GM23338 (cell line): ENCODE measurements at regions not wholly inside any gene's neighbourhood (a gene's known extent, or its start where the extent isn't known, plus 50 kb on each side); places are given as distances from the start of the nearest gene placed in this dataset.

Experiments
- ATAC-seq: fragments of 200-7000 bp; cut with Tn5 transposase; 3 replicates; pipeline ENCODE4 v1.9.1; 2020
- DNase-seq: peaks from one replicate; pipeline ENCODE4 v3.0.0-alpha.2; 2015; ENCODE audit warnings: low spot score
- H2AFZ ChIP-seq: fragments of 200-600 bp; sonication (generic); 2 replicates; pipeline ENCODE4 v1.8.0; 2016; ENCODE audit warnings: antibody characterized with exemption, mild to moderate bottlenecking, moderate library complexity
- H3F3A ChIP-seq: fragments of 200-600 bp; sonication (generic); replicated peaks from 2 replicates; pipeline ENCODE4 v1.8.0; 2017; ENCODE audit warnings: antibody characterized with exemption, mixed run types, low read depth
- H3K27ac ChIP-seq: fragments of 200-600 bp; sonication (generic); 2 replicates; pipeline ENCODE4 v1.6.1; 2016; ENCODE audit warnings: low read depth
- H3K27me3 ChIP-seq: fragments of 200-600 bp; sonication (generic); 2 replicates; pipeline ENCODE4 v1.8.0; 2016; ENCODE audit warnings: mild to moderate bottlenecking, mixed run types, moderate library complexity; ENCODE audit not compliant: insufficient read depth
- H3K36me3 ChIP-seq: fragments of 200-600 bp; sonication (generic); 2 replicates; pipeline ENCODE4 v1.8.0; 2016; ENCODE audit warnings: mild to moderate bottlenecking; ENCODE audit not compliant: insufficient read depth
- H3K4me1 ChIP-seq: fragments of 200-600 bp; sonication (generic); 2 replicates; pipeline ENCODE4 v1.8.0; 2016; ENCODE audit warnings: mild to moderate bottlenecking, moderate library complexity; ENCODE audit not compliant: insufficient read depth
- H3K4me2 ChIP-seq: fragments of 200-600 bp; sonication (generic); 2 replicates; pipeline ENCODE4 v1.7.1; 2017; ENCODE audit warnings: mixed run types
- H3K4me3 ChIP-seq: fragments of 200-600 bp; sonication (generic); 2 replicates; pipeline ENCODE4 v1.6.1; 2016; ENCODE audit warnings: mixed run types
- H3K79me2 ChIP-seq: fragments of 200-600 bp; sonication (generic); replicated peaks from 2 replicates; pipeline ENCODE4 v1.8.0; 2017; ENCODE audit warnings: mild to moderate bottlenecking; ENCODE audit not compliant: insufficient read depth
- H3K9me2 ChIP-seq: fragments of 200-600 bp; sonication (generic); 2 replicates; pipeline ENCODE4 v1.8.0; 2017; ENCODE audit not compliant: insufficient read depth
- H4K20me1 ChIP-seq: fragments of 200-600 bp; sonication (generic); replicated peaks from 2 replicates; pipeline ENCODE4 v1.8.0; 2017; ENCODE audit warnings: mild to moderate bottlenecking; ENCODE audit not compliant: insufficient read depth
- H3K27ac Mint-ChIP-seq: 2 replicates; pipeline ENCODE4 v1.8.0; 2020; ENCODE audit warnings: inconsistent platforms, mild to moderate bottlenecking, moderate library complexity, mixed read lengths
- H3K27me3 Mint-ChIP-seq: 3 replicates; pipeline ENCODE4 v1.8.0; 2022; ENCODE audit warnings: low read depth, mild to moderate bottlenecking, moderate library complexity, mixed read lengths, inconsistent platforms; ENCODE audit not compliant: insufficient read depth, poor library complexity
- H3K36me3 Mint-ChIP-seq: 3 replicates; pipeline ENCODE4 v1.8.0; 2021; ENCODE audit warnings: low read depth, mild to moderate bottlenecking, inconsistent platforms, moderate library complexity, mixed read lengths
- H3K4me1 Mint-ChIP-seq: 3 replicates; pipeline ENCODE4 v1.8.0; 2020; ENCODE audit warnings: mild to moderate bottlenecking, inconsistent platforms, mixed read lengths
- H3K4me3 Mint-ChIP-seq: 3 replicates; pipeline ENCODE4 v1.8.0; 2021; ENCODE audit warnings: moderate library complexity, mild to moderate bottlenecking, inconsistent platforms, mixed read lengths
- H3K9me3 Mint-ChIP-seq: 3 replicates; pipeline ENCODE4 v1.8.0; 2020; ENCODE audit warnings: moderate library complexity, mild to moderate bottlenecking, inconsistent platforms, mixed read lengths
- CREB1 ChIP-seq: fragments of 250-450 bp; sonication (Bioruptor Pico); IDR thresholded peaks from 2 replicates; pipeline ENCODE4 v1.5.0; 2020; ENCODE audit warnings: low read depth, mild to moderate bottlenecking, moderate library complexity
- EZH2 ChIP-seq: fragments of 200-600 bp; sonication (generic); IDR thresholded peaks from one replicate; pipeline ENCODE4 v1.8.0; 2017; ENCODE audit warnings: antibody characterized with exemption, mild to moderate bottlenecking, low read depth; ENCODE audit not compliant: unreplicated experiment
- JUNB ChIP-seq: IDR thresholded peaks from one replicate; pipeline ENCODE4 v1.6.1; 2016; ENCODE audit warnings: antibody characterized with exemption; ENCODE audit not compliant: unreplicated experiment
- NANOG ChIP-seq: IDR thresholded peaks from 2 replicates; pipeline ENCODE4 v1.6.1; 2016; ENCODE audit warnings: antibody characterized with exemption, borderline replicate concordance
- POLR2AphosphoS5 ChIP-seq: IDR thresholded peaks from 2 replicates; pipeline ENCODE4 v1.6.1; 2016; ENCODE audit warnings: antibody characterized with exemption, low read depth
- ZNF331 ChIP-seq: fragments of 250-450 bp; sonication (Bioruptor Pico); IDR thresholded peaks from 2 replicates; pipeline ENCODE4 v1.5.0; 2020; ENCODE audit warnings: low read depth, mild to moderate bottlenecking, moderate library complexity
- TF ChIP-seq, protein P1 (sequence below): IDR thresholded peaks from 2 replicates; pipeline ENCODE4 v1.6.1; 2016; ENCODE audit warnings: antibody characterized with exemption
- TF ChIP-seq, protein P2 (sequence below), 2 experiments: fragments of 200-600 bp in 1 of 2; sonication (generic) in 1 of 2; conservative IDR thresholded peaks; 2 replicates each; pipeline versions ENCODE4 v1.5.1 to v1.6.1; 2016 to 2017; ENCODE audit warnings: antibody characterized with exemption in 2 of 2, low read depth in 2 of 2, mild to moderate bottlenecking in 2 of 2, moderate library complexity in 1 of 2
- TF ChIP-seq, protein P3 (sequence below): IDR thresholded peaks from one replicate; pipeline ENCODE4 v1.6.1; 2018; ENCODE audit warnings: antibody characterized with exemption; ENCODE audit not compliant: unreplicated experiment
- TF ChIP-seq, protein P4 (sequence below): fragments of 250-450 bp; sonication (Bioruptor Pico); IDR thresholded peaks from 2 replicates; pipeline ENCODE4 v1.5.0; 2020; ENCODE audit warnings: mild to moderate bottlenecking, moderate library complexity

DNA sequence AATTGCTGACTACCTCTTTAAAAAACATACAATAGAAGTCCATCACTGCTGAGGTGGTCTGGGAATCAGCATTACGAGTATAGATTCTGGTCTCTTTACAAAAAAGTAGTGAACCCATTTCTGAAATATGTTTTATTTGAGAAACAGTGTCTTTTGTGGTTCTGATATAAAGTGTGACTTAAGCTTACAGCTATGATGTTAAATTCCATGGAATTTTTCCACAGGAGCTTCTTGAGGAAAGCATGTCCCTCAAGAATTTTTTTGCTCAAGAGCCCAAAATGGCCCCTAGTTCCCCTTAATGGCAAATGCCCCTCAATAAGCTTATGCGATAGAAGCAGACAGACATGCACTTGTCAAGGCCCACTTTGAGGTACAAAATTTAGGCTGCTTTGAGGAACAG, 265.7 kb downstream of the FAM170A start (continued):
- TF ChIP-seq, protein P1, sequence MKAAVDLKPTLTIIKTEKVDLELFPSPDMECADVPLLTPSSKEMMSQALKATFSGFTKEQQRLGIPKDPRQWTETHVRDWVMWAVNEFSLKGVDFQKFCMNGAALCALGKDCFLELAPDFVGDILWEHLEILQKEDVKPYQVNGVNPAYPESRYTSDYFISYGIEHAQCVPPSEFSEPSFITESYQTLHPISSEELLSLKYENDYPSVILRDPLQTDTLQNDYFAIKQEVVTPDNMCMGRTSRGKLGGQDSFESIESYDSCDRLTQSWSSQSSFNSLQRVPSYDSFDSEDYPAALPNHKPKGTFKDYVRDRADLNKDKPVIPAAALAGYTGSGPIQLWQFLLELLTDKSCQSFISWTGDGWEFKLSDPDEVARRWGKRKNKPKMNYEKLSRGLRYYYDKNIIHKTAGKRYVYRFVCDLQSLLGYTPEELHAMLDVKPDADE = no peak
- TF ChIP-seq, protein P2, sequence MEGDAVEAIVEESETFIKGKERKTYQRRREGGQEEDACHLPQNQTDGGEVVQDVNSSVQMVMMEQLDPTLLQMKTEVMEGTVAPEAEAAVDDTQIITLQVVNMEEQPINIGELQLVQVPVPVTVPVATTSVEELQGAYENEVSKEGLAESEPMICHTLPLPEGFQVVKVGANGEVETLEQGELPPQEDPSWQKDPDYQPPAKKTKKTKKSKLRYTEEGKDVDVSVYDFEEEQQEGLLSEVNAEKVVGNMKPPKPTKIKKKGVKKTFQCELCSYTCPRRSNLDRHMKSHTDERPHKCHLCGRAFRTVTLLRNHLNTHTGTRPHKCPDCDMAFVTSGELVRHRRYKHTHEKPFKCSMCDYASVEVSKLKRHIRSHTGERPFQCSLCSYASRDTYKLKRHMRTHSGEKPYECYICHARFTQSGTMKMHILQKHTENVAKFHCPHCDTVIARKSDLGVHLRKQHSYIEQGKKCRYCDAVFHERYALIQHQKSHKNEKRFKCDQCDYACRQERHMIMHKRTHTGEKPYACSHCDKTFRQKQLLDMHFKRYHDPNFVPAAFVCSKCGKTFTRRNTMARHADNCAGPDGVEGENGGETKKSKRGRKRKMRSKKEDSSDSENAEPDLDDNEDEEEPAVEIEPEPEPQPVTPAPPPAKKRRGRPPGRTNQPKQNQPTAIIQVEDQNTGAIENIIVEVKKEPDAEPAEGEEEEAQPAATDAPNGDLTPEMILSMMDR (conservative IDR thresholded peaks at IDR 0.05; ENCODE audit: low read depth in 2 of 2) = no peak
- TF ChIP-seq JUNB (no peak), POLR2AphosphoS5 (no peak), NANOG (no peak), EZH2 (no peak), CREB1 (CRISPR knock-in tag) (no peak)
- TF ChIP-seq, protein P3, sequence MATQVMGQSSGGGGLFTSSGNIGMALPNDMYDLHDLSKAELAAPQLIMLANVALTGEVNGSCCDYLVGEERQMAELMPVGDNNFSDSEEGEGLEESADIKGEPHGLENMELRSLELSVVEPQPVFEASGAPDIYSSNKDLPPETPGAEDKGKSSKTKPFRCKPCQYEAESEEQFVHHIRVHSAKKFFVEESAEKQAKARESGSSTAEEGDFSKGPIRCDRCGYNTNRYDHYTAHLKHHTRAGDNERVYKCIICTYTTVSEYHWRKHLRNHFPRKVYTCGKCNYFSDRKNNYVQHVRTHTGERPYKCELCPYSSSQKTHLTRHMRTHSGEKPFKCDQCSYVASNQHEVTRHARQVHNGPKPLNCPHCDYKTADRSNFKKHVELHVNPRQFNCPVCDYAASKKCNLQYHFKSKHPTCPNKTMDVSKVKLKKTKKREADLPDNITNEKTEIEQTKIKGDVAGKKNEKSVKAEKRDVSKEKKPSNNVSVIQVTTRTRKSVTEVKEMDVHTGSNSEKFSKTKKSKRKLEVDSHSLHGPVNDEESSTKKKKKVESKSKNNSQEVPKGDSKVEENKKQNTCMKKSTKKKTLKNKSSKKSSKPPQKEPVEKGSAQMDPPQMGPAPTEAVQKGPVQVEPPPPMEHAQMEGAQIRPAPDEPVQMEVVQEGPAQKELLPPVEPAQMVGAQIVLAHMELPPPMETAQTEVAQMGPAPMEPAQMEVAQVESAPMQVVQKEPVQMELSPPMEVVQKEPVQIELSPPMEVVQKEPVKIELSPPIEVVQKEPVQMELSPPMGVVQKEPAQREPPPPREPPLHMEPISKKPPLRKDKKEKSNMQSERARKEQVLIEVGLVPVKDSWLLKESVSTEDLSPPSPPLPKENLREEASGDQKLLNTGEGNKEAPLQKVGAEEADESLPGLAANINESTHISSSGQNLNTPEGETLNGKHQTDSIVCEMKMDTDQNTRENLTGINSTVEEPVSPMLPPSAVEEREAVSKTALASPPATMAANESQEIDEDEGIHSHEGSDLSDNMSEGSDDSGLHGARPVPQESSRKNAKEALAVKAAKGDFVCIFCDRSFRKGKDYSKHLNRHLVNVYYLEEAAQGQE = no peak

DNA sequence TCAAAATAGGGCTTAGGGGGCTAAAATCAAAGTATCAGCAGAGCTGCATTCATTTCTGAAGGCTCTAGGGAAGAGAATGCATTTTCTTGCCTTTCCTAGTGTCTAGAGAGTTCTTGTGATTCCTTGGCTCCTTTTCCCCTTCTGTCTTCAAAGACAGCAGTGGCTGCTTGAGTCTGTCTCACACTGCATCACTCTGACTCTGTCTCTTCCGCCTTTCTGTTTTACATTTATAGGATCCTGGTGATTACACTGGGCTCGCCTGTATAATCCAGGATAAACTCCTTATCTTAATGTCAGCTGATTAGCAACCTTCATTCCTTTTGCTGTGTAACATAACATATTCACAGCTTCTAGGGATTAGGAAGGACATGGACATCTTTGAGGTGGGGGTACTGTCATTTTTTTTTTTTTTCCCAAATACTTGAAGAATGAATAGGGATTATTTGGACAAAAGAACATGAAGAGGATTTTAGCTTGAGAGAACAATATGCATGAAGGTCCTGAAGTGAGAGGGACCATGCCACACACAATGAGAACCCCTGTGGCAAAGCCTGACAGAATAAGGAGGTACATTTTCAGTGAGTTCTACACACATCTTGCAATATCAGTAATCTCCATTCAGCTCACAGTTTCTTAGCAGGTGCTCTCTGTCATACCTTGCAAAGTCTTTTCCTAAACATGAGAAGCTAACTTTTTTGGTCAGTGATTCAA, 267.6 kb downstream of the FAM170A start:
- Mint-ChIP-seq H3K4me3 (no peak overlapping the region), H3K4me1 (no peaks in the 10 kb centered on the region), H3K27ac (no peak overlapping the region), H3K36me3 (no peaks in the 10 kb centered on the region), H3K27me3 (no peaks in the 10 kb centered on the region), H3K9me3 (no peaks in the 10 kb centered on the region)
- Histone ChIP-seq H3K9me2 (no peaks in the 10 kb centered on the region), H3K27ac (no peak overlapping the region), H3K79me2 (no peaks in the 10 kb centered on the region), H4K20me1 (no peaks in the 10 kb centered on the region), H2AFZ (no peak overlapping the region), H3K36me3 (no peaks in the 10 kb centered on the region), H3K4me3 (no peak overlapping the region), H3K4me2 (no peak overlapping the region), H3K4me1 (no peaks in the 10 kb centered on the region), H3K27me3 (no peaks in the 10 kb centered on the region), H3F3A (no peaks in the 10 kb centered on the region)
- no peak for ATAC-seq
- DNase-seq = no peak
- TF ChIP-seq, protein P4, sequence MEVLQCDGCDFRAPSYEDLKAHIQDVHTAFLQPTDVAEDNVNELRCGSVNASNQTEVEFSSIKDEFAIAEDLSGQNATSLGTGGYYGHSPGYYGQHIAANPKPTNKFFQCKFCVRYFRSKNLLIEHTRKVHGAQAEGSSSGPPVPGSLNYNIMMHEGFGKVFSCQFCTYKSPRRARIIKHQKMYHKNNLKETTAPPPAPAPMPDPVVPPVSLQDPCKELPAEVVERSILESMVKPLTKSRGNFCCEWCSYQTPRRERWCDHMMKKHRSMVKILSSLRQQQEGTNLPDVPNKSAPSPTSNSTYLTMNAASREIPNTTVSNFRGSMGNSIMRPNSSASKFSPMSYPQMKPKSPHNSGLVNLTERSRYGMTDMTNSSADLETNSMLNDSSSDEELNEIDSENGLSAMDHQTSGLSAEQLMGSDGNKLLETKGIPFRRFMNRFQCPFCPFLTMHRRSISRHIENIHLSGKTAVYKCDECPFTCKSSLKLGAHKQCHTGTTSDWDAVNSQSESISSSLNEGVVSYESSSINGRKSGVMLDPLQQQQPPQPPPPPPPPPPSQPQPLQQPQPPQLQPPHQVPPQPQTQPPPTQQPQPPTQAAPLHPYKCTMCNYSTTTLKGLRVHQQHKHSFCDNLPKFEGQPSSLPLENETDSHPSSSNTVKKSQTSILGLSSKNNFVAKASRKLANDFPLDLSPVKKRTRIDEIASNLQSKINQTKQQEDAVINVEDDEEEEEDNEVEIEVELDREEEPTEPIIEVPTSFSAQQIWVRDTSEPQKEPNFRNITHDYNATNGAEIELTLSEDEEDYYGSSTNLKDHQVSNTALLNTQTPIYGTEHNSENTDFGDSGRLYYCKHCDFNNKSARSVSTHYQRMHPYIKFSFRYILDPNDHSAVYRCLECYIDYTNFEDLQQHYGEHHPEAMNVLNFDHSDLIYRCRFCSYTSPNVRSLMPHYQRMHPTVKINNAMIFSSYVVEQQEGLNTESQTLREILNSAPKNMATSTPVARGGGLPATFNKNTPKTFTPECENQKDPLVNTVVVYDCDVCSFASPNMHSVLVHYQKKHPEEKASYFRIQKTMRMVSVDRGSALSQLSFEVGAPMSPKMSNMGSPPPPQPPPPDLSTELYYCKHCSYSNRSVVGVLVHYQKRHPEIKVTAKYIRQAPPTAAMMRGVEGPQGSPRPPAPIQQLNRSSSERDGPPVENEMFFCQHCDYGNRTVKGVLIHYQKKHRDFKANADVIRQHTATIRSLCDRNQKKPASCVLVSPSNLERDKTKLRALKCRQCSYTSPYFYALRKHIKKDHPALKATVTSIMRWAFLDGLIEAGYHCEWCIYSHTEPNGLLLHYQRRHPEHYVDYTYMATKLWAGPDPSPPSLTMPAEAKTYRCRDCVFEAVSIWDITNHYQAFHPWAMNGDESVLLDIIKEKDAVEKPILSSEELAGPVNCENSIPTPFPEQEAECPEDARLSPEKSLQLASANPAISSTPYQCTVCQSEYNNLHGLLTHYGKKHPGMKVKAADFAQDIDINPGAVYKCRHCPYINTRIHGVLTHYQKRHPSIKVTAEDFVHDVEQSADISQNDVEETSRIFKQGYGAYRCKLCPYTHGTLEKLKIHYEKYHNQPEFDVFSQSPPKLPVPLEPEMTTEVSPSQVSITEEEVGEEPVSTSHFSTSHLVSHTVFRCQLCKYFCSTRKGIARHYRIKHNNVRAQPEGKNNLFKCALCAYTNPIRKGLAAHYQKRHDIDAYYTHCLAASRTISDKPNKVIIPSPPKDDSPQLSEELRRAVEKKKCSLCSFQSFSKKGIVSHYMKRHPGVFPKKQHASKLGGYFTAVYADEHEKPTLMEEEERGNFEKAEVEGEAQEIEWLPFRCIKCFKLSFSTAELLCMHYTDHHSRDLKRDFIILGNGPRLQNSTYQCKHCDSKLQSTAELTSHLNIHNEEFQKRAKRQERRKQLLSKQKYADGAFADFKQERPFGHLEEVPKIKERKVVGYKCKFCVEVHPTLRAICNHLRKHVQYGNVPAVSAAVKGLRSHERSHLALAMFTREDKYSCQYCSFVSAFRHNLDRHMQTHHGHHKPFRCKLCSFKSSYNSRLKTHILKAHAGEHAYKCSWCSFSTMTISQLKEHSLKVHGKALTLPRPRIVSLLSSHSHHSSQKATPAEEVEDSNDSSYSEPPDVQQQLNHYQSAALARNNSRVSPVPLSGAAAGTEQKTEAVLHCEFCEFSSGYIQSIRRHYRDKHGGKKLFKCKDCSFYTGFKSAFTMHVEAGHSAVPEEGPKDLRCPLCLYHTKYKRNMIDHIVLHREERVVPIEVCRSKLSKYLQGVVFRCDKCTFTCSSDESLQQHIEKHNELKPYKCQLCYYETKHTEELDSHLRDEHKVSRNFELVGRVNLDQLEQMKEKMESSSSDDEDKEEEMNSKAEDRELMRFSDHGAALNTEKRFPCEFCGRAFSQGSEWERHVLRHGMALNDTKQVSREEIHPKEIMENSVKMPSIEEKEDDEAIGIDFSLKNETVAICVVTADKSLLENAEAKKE (CRISPR knock-in tag) = no peak
- no peak for TF ChIP-seq JUNB
- no peak for TF ChIP-seq ZNF331 (CRISPR knock-in tag)
